Neural cell (in vitro differentiated cells): ENCODE measurements at regions not wholly inside any gene's neighbourhood (a gene's known extent, or its start where the extent isn't known, plus 50 kb on each side); places are given as distances from the start of the nearest gene placed in this dataset.
A peak's percentile ranks its signal among the peaks of the same experiment; 100 is the strongest.

ENCODE experiments used
- H2AFZ ChIP-seq: fragments of 200-600, 300-800 bp; sonication (generic), shearing (Covaris generic); 2 replicates; pipeline ENCODE4 v1.6.0; 2014; ENCODE audit warnings: low read depth, mild to moderate bottlenecking, antibody characterized with exemption, low read length, moderate library complexity
- H3F3A ChIP-seq: fragments of 200-600 bp; shearing (Covaris generic); 2 replicates; pipeline ENCODE4 v1.6.1; 2016; ENCODE audit warnings: mild to moderate bottlenecking, moderate library complexity, mixed read lengths, antibody characterized with exemption, low read length; ENCODE audit not compliant: insufficient read depth, poor library complexity, severe bottlenecking
- H3K27ac ChIP-seq: fragments of 200-600, 300-800 bp; sonication (generic), shearing (Covaris generic); 2 replicates; pipeline ENCODE4 v1.5.1; 2014; ENCODE audit warnings: mild to moderate bottlenecking, low read length, moderate library complexity
- H3K27me3 ChIP-seq: fragments of 300-800, 200-600 bp; sonication (generic), shearing (Covaris generic); 2 replicates; pipeline ENCODE4 v1.6.0; 2014; ENCODE audit warnings: mild to moderate bottlenecking, low read depth, low read length, moderate library complexity; ENCODE audit not compliant: insufficient read depth
- H3K36me3 ChIP-seq: fragments of 300-800, 200-600 bp; sonication (generic), shearing (Covaris generic); 2 replicates; pipeline ENCODE4 v1.5.1; 2014; ENCODE audit warnings: mild to moderate bottlenecking, antibody characterized with exemption, low read length, moderate library complexity; ENCODE audit not compliant: insufficient read depth
- H3K4me2 ChIP-seq: fragments of 300-800, 200-600 bp; sonication (generic), shearing (Covaris generic); 2 replicates; pipeline ENCODE4 v1.6.0; 2014; ENCODE audit warnings: mild to moderate bottlenecking, low read length
- H3K4me3 ChIP-seq: fragments of 300-800, 200-600 bp; sonication (generic), shearing (Covaris generic); 2 replicates; pipeline ENCODE4 v1.5.1; 2014; ENCODE audit warnings: mild to moderate bottlenecking, low read length, moderate library complexity
- H3K79me2 ChIP-seq: fragments of 200-600 bp; shearing (Covaris generic); replicated peaks from 2 replicates; pipeline ENCODE4 v1.6.0; 2014; ENCODE audit warnings: mild to moderate bottlenecking, low read length, moderate library complexity; ENCODE audit not compliant: insufficient read depth
- H3K9ac ChIP-seq: fragments of 300-800, 200-600 bp; sonication (generic), shearing (Covaris generic); 2 replicates; pipeline ENCODE4 v1.6.1; 2016; ENCODE audit warnings: mild to moderate bottlenecking, low read length, mixed read lengths
- H3K9me2 ChIP-seq: fragments of 200-600 bp; shearing (Covaris generic); 2 replicates; pipeline ENCODE4 v1.6.1; 2016; ENCODE audit warnings: mild to moderate bottlenecking, low read length, mixed read lengths; ENCODE audit not compliant: insufficient read depth
- H3K9me3 ChIP-seq: fragments of 200-600, 300-800 bp; sonication (generic), shearing (Covaris generic); 2 replicates; pipeline ENCODE4 v1.6.1; 2016; ENCODE audit warnings: mild to moderate bottlenecking, mixed run types, low read length, moderate library complexity, mixed read lengths
- H4K20me1 ChIP-seq: fragments of 200-600 bp; shearing (Covaris generic); 2 replicates; pipeline ENCODE4 v1.6.1; 2016; ENCODE audit warnings: mild to moderate bottlenecking, mixed run types; ENCODE audit not compliant: insufficient read depth
- CTCF ChIP-seq: fragments of 450-650 bp; IDR thresholded peaks from 2 replicates; pipeline ENCODE4 v1.5.1; 2014; ENCODE audit warnings: antibody characterized with exemption, mild to moderate bottlenecking, moderate library complexity; ENCODE audit not compliant: poor library complexity, severe bottlenecking
- EP300 ChIP-seq: fragments of 450-650 bp; conservative IDR thresholded peaks from 2 replicates; pipeline ENCODE4 v1.6.1; 2014; ENCODE audit warnings: antibody characterized with exemption, mild to moderate bottlenecking, moderate library complexity; ENCODE audit not compliant: poor library complexity, severe bottlenecking
- EZH2 ChIP-seq: fragments of 200-600, 300-800 bp; shearing (Covaris generic), sonication (generic); IDR thresholded peaks from 2 replicates; pipeline ENCODE4 v1.6.1; 2014; ENCODE audit warnings: antibody characterized with exemption, low read length, borderline replicate concordance, mild to moderate bottlenecking; ENCODE audit not compliant: insufficient read depth, poor library complexity, severe bottlenecking
- MXI1 ChIP-seq: fragments of 450-650 bp; conservative IDR thresholded peaks from 2 replicates; pipeline ENCODE4 v1.6.1; 2014; ENCODE audit warnings: antibody characterized with exemption, mild to moderate bottlenecking; ENCODE audit not compliant: poor library complexity, severe bottlenecking
- POLR2AphosphoS5 ChIP-seq: IDR thresholded peaks from 2 replicates; pipeline ENCODE4 v1.6.1; 2012
- RAD21 ChIP-seq: fragments of 450-650 bp; conservative IDR thresholded peaks from 2 replicates; pipeline ENCODE4 v1.6.1; 2014; ENCODE audit warnings: antibody characterized with exemption, mild to moderate bottlenecking, moderate library complexity
- REST ChIP-seq: IDR thresholded peaks from 2 replicates; pipeline ENCODE4 v1.6.1; 2012; ENCODE audit warnings: borderline replicate concordance
- SMC3 ChIP-seq: fragments of 450-650 bp; conservative IDR thresholded peaks from 2 replicates; pipeline ENCODE4 v1.6.1; 2014; ENCODE audit warnings: antibody characterized with exemption, mild to moderate bottlenecking, moderate library complexity; ENCODE audit not compliant: poor library complexity
- TAF1 ChIP-seq: IDR thresholded peaks from 2 replicates; pipeline ENCODE4 v1.6.1; 2012; ENCODE audit warnings: low read depth

DNA sequence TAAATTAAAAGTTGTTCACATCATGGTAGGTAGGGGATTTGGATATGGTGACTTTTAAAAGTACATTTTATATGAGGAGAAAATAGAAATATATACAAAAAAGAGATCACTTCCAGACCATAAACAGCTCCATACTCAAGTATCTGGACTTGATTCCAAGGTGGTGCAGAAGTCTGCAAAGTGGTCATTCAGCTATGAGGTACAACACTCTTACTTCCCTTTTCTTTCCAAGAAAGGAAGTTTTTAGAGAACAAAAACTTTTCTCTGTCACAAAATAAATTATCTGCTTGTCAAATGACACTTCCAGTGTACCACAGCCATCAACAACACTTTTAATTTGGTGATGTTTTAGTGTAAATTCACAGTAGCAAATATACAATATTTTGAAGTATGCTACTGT lies 1013.5 kb downstream of the GATA3 start:
- Histone ChIP-seq H3K4me2 (no peak overlapping the region), H3K4me3 (no peak overlapping the region), H3K27ac (no peak overlapping the region), H4K20me1 (no peaks in the 10 kb centered on the region), H3K9ac (no peak overlapping the region), H2AFZ (no peak overlapping the region), H3K9me3 (no peaks in the 10 kb centered on the region), H3K36me3 (no peaks in the 10 kb centered on the region), H3F3A (no peaks in the 10 kb centered on the region), H3K79me2 (no peaks in the 10 kb centered on the region), H3K9me2 (no peaks in the 10 kb centered on the region), H3K27me3 (no peaks in the 10 kb centered on the region)
- no peak for TF ChIP-seq SMC3
- no peak for TF ChIP-seq RAD21

DNA sequence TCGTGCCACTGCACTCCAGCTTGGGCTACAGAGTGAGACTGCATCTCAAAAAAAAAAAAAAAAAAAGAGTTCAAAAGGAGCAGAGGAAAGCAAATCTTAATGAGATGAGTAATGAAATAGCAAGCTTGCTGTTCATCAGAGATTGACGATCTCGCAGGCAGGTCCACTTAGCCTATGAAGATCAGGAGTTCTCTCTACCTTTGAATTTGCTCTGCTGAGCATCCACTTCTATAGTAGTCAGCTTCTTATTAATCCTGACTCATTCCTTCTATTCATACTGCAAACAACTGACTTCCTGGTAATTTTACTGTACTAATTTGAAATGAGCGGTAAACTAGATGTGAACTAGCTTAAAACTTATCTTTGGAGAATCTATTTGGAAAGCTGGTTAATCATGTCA lies 1014.6 kb downstream of the GATA3 start:
- Histone ChIP-seq H4K20me1 (no peaks in the 10 kb centered on the region), H2AFZ (no peak overlapping the region), H3K4me2 (no peak overlapping the region), H3K36me3 (no peaks in the 10 kb centered on the region), H3F3A (no peaks in the 10 kb centered on the region), H3K27me3 (no peaks in the 10 kb centered on the region), H3K4me3 (no peak overlapping the region), H3K9me2 (no peaks in the 10 kb centered on the region), H3K9ac (no peak overlapping the region), H3K27ac (no peak overlapping the region), H3K9me3 (no peaks in the 10 kb centered on the region), H3K79me2 (no peaks in the 10 kb centered on the region)
- no peak for TF ChIP-seq EP300
- TF ChIP-seq CTCF = no peak
- no peak for TF ChIP-seq POLR2AphosphoS5
- TF ChIP-seq EZH2 = no peak

DNA sequence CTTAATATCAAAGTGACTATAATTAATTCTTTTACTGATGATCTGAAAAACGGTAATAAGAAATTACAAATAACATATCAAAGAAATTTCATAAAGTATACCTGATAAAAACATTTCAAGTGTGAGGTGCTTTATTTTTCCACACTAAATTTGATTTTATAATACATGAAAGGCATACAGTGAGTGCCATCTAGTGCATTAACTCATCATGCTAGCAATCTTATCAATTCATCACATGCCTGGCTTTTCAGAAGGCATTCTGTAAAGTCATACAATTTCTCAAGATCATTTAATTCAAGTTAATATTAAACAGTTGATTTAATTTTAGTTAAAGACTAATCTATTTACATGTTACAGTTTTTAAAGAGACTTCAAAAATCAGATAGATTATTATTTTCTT lies 1020.9 kb downstream of the GATA3 start:
- Histone ChIP-seq H3K9me2 (no peaks in the 10 kb centered on the region), H3K4me3 (no peak overlapping the region), H3K36me3 (no peaks in the 10 kb centered on the region), H3K9ac (no peak overlapping the region), H2AFZ (no peak overlapping the region), H4K20me1 (no peaks in the 10 kb centered on the region), H3K79me2 (no peaks in the 10 kb centered on the region), H3F3A (no peaks in the 10 kb centered on the region), H3K9me3 (no peaks in the 10 kb centered on the region), H3K4me2 (no peak overlapping the region), H3K27me3 (no peaks in the 10 kb centered on the region), H3K27ac (no peak overlapping the region)
- no peak for TF ChIP-seq EZH2
- TF ChIP-seq MXI1 = no peak
- no peak for TF ChIP-seq TAF1
- peak; percentile 68 for TF ChIP-seq SMC3
- peak; percentile 66 for TF ChIP-seq RAD21
- no peak for TF ChIP-seq REST
- no peak for TF ChIP-seq EP300
- no peak for TF ChIP-seq POLR2AphosphoS5
- TF ChIP-seq CTCF = peak; percentile 53
